ENCODE measurements at regions not wholly inside any gene's neighbourhood (a gene's known extent, or its start where the extent isn't known, plus 50 kb on each side); places are given as distances from the start of the nearest gene placed in this dataset.

- Mint-ChIP-seq H3K9me3 (no peaks in the 10 kb centered on the region), H3K36me3 (no peaks in the 10 kb centered on the region), H3K4me1 (no peaks in the 10 kb centered on the region), H3K27ac (no peak overlapping the region), H3K27me3 (peaks cover 9% of the 10 kb centered on the region), H3K4me3 (no peak overlapping the region)
- no peak for ATAC-seq
Measured at GRCh38 chr6:145169726-145170224, 565.5 kb downstream of the EPM2A start.

- Mint-ChIP-seq H3K27ac (no peak overlapping the region), H3K36me3 (no peaks in the 10 kb centered on the region), H3K9me3 (peaks cover 11% of the 10 kb centered on the region), H3K27me3 (no peaks in the 10 kb centered on the region), H3K4me1 (no peaks in the 10 kb centered on the region), H3K4me3 (no peak overlapping the region)
- ATAC-seq = no peak
Measured at GRCh38 chr6:145175470-145175869, 559.9 kb downstream of the EPM2A start.

GRCh38 chr6:145178391-145178790 lies 556.9 kb downstream of the EPM2A start:
- Mint-ChIP-seq H3K27ac (no peak overlapping the region), H3K9me3 (peaks cover 11% of the 10 kb centered on the region), H3K4me1 (no peaks in the 10 kb centered on the region), H3K27me3 (no peaks in the 10 kb centered on the region), H3K4me3 (no peak overlapping the region), H3K36me3 (no peaks in the 10 kb centered on the region)
- ATAC-seq = no peak

GRCh38 chr6:145187491-145188206 lies 547.7 kb downstream of the EPM2A start:
- ATAC-seq = no peak
- H3K36me3 Mint-ChIP-seq = no peaks in the 10 kb centered on the region
- H3K4me1 Mint-ChIP-seq = no peaks in the 10 kb centered on the region
- H3K27me3 Mint-ChIP-seq = no peaks in the 10 kb centered on the region
- no peak overlapping the region for H3K27ac Mint-ChIP-seq
- no peaks in the 10 kb centered on the region for H3K9me3 Mint-ChIP-seq
- no peak overlapping the region for H3K4me3 Mint-ChIP-seq

- Mint-ChIP-seq H3K4me1 (no peaks in the 10 kb centered on the region), H3K36me3 (no peaks in the 10 kb centered on the region), H3K4me3 (no peak overlapping the region), H3K27ac (no peak overlapping the region), H3K9me3 (no peaks in the 10 kb centered on the region), H3K27me3 (no peaks in the 10 kb centered on the region)
- ATAC-seq = no peak
Measured at GRCh38 chr6:145189836-145190235, 545.5 kb downstream of the EPM2A start.

- Mint-ChIP-seq H3K4me1 (no peaks in the 10 kb centered on the region), H3K4me3 (no peak overlapping the region), H3K27ac (no peak overlapping the region), H3K36me3 (no peaks in the 10 kb centered on the region), H3K9me3 (no peaks in the 10 kb centered on the region), H3K27me3 (no peaks in the 10 kb centered on the region)
- ATAC-seq = no peak
Measured at GRCh38 chr6:145194389-145194788, 540.9 kb downstream of the EPM2A start.

GRCh38 chr6:145199961-145200360 lies 535.4 kb downstream of the EPM2A start:
- no peak overlapping the region for H3K4me3 Mint-ChIP-seq
- peaks cover 13% of the 10 kb centered on the region for H3K27me3 Mint-ChIP-seq
- H3K36me3 Mint-ChIP-seq = no peaks in the 10 kb centered on the region
- no peaks in the 10 kb centered on the region for H3K4me1 Mint-ChIP-seq
- ATAC-seq = no peak
- H3K9me3 Mint-ChIP-seq = no peaks in the 10 kb centered on the region
- no peak overlapping the region for H3K27ac Mint-ChIP-seq

GRCh38 chr6:145204301-145204700 lies 531.0 kb downstream of the EPM2A start:
- no peak for ATAC-seq
- H3K27me3 Mint-ChIP-seq = peaks cover 13% of the 10 kb centered on the region
- no peaks in the 10 kb centered on the region for H3K36me3 Mint-ChIP-seq
- H3K4me3 Mint-ChIP-seq = no peak overlapping the region
- no peaks in the 10 kb centered on the region for H3K9me3 Mint-ChIP-seq
- H3K27ac Mint-ChIP-seq = no peak overlapping the region
- H3K4me1 Mint-ChIP-seq = no peaks in the 10 kb centered on the region

- Mint-ChIP-seq H3K4me1 (no peaks in the 10 kb centered on the region), H3K9me3 (no peaks in the 10 kb centered on the region)
- ATAC-seq = no peak
Measured at GRCh38 chr6:145206247-145206907, 528.9 kb downstream of the EPM2A start.

GRCh38 chr6:145208474-145208873 lies 526.8 kb downstream of the EPM2A start:
- H3K4me3 Mint-ChIP-seq = no peak overlapping the region
- H3K9me3 Mint-ChIP-seq = no peaks in the 10 kb centered on the region
- peaks cover 9% of the 10 kb centered on the region for H3K4me1 Mint-ChIP-seq
- H3K27me3 Mint-ChIP-seq = no peaks in the 10 kb centered on the region
- H3K27ac Mint-ChIP-seq = no peak overlapping the region
- no peaks in the 10 kb centered on the region for H3K36me3 Mint-ChIP-seq
- ATAC-seq = no peak

More at GRCh38 chr6:145206247-145206907, 528.9 kb downstream of the EPM2A start:
- Mint-ChIP-seq H3K27ac (no peak overlapping the region), H3K36me3 (no peaks in the 10 kb centered on the region), H3K27me3 (peaks cover 10% of the 10 kb centered on the region), H3K4me3 (no peak overlapping the region)

- Mint-ChIP-seq H3K27ac (no peak overlapping the region), H3K9me3 (no peaks in the 10 kb centered on the region), H3K27me3 (no peaks in the 10 kb centered on the region), H3K36me3 (no peaks in the 10 kb centered on the region), H3K4me1 (peaks cover 17% of the 10 kb centered on the region), H3K4me3 (no peak overlapping the region)
- ATAC-seq = no peak
Measured at GRCh38 chr6:145209272-145209671, 526.0 kb downstream of the EPM2A start.

GRCh38 chr6:145212813-145213212 lies 522.5 kb downstream of the EPM2A start:
- no peak overlapping the region for H3K27ac Mint-ChIP-seq
- no peak for ATAC-seq
- H3K4me3 Mint-ChIP-seq = no peak overlapping the region
- peaks cover 21% of the 10 kb centered on the region for H3K4me1 Mint-ChIP-seq
- no peaks in the 10 kb centered on the region for H3K9me3 Mint-ChIP-seq
- no peaks in the 10 kb centered on the region for H3K36me3 Mint-ChIP-seq
- H3K27me3 Mint-ChIP-seq = peaks cover 9% of the 10 kb centered on the region

- no peak overlapping the region for H3K27ac Mint-ChIP-seq
- peaks cover 9% of the 10 kb centered on the region for H3K27me3 Mint-ChIP-seq
- H3K4me3 Mint-ChIP-seq = no peak overlapping the region
- peaks cover 21% of the 10 kb centered on the region for H3K4me1 Mint-ChIP-seq
- no peaks in the 10 kb centered on the region for H3K9me3 Mint-ChIP-seq
- H3K36me3 Mint-ChIP-seq = no peaks in the 10 kb centered on the region
- ATAC-seq = no peak
Measured at GRCh38 chr6:145213614-145214013, 521.7 kb downstream of the EPM2A start.

- no peak overlapping the region for H3K4me3 Mint-ChIP-seq
- H3K9me3 Mint-ChIP-seq = no peaks in the 10 kb centered on the region
- ATAC-seq = no peak
- H3K36me3 Mint-ChIP-seq = no peaks in the 10 kb centered on the region
- H3K4me1 Mint-ChIP-seq = peaks cover 21% of the 10 kb centered on the region
- no peak overlapping the region for H3K27ac Mint-ChIP-seq
- H3K27me3 Mint-ChIP-seq = peaks cover 9% of the 10 kb centered on the region
Measured at GRCh38 chr6:145214570-145214969, 520.8 kb downstream of the EPM2A start.

- Mint-ChIP-seq H3K4me1 (no peaks in the 10 kb centered on the region), H3K27ac (no peak overlapping the region), H3K27me3 (no peaks in the 10 kb centered on the region), H3K4me3 (no peak overlapping the region), H3K36me3 (no peaks in the 10 kb centered on the region), H3K9me3 (peaks cover 3% of the 10 kb centered on the region)
- no peak for ATAC-seq
Measured at GRCh38 chr6:145224450-145224849, 510.9 kb downstream of the EPM2A start.

GRCh38 chr6:145225500-145225899 lies 509.8 kb downstream of the EPM2A start:
- Mint-ChIP-seq H3K4me1 (no peaks in the 10 kb centered on the region), H3K9me3 (peaks cover 1% of the 10 kb centered on the region), H3K27ac (no peak overlapping the region), H3K4me3 (no peak overlapping the region), H3K36me3 (no peaks in the 10 kb centered on the region), H3K27me3 (no peaks in the 10 kb centered on the region)
- no peak for ATAC-seq

Measured in stimulated activated memory B cell treated with anti-CD40 and anti-IgM and Interleukin-4, amounts not matched to agents 10 μg/mL and 1 μg/mL and 100 μg/mL, for 72 hours (primary cell).